Epithelial cell of proximal tubule (primary cell): ENCODE measurements at regions not wholly inside any gene's neighbourhood (a gene's known extent, or its start where the extent isn't known, plus 50 kb on each side); places are given as distances from the start of the nearest gene placed in this dataset.

Source experiments
- DNase-seq: peaks from one replicate; pipeline ENCODE4 v3.0.0-alpha.2; 2011; ENCODE audit warnings: low read depth
- H3K4me3 ChIP-seq: 2 replicates; pipeline ENCODE4 v1.5.1; 2011; ENCODE audit warnings: low read depth, mild to moderate bottlenecking, low read length
- TF ChIP-seq, protein P1 (sequence below): conservative IDR thresholded peaks from 2 replicates; pipeline ENCODE4 v1.5.1; 2012; ENCODE audit warnings: low read depth, mild to moderate bottlenecking, low read length

DNA sequence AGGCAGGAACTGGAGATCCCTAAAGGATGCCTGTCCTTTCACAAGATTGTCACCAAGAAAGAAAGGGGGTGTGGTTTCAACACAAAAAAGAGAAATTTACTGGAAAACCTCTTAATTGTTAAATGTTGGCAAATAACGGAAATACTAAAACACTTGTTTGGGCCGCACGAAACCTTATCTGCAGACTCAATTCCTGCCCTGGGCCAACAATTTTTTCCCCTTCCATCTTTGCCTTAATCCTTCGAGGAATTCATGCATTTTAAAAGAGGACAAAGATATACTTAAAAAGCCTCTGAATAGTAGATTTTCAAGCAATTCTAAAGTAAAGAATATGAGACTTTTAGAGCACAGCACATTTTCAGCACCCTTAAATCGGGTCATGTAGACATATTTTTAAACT, 366.2 kb downstream of the DUSP6 start:
- TF ChIP-seq, protein P1, sequence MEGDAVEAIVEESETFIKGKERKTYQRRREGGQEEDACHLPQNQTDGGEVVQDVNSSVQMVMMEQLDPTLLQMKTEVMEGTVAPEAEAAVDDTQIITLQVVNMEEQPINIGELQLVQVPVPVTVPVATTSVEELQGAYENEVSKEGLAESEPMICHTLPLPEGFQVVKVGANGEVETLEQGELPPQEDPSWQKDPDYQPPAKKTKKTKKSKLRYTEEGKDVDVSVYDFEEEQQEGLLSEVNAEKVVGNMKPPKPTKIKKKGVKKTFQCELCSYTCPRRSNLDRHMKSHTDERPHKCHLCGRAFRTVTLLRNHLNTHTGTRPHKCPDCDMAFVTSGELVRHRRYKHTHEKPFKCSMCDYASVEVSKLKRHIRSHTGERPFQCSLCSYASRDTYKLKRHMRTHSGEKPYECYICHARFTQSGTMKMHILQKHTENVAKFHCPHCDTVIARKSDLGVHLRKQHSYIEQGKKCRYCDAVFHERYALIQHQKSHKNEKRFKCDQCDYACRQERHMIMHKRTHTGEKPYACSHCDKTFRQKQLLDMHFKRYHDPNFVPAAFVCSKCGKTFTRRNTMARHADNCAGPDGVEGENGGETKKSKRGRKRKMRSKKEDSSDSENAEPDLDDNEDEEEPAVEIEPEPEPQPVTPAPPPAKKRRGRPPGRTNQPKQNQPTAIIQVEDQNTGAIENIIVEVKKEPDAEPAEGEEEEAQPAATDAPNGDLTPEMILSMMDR, result no peak
- H3K4me3 ChIP-seq, result no peak overlapping the region
- DNase-seq, result no peak

DNA sequence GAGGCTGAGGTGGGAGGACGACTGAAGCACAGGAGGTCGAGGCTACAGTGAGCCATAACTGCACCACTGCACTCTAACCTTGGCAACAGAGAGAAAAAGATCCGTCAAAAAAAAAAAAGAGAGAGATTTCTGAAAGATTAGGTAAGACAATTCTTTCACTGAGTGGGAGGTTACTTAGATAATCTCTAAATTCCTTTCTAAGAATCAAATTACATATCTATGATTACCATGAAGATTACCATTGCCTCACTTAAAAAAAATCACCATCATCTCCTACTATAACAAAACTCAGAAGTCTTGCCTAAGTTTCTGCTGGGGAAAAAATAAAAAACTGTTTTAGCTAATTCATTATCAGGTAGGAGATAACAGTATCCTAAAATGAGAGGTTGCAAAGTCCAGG, 366.7 kb downstream of the DUSP6 start:
- no peak for DNase-seq
- TF ChIP-seq, protein P1, result no peak
- no peak overlapping the region for H3K4me3 ChIP-seq

DNA sequence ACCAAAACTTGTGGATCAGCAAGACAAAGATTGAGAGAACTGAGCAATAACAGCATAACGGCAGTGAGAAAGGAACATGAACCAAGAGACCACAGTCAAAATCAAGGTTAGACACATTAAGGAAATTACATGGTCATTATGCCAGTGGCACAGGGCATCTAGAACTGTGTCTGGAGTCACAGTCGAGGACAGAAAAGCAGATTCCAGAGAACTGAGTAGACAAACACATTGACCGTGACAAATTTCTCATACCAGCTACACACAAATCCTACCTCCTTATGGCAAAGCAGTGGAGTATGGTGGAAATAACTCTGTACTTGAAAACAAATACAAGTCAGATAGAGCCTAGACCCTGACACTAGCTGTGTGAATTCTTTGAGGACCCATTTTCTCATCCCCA, 367.3 kb downstream of the DUSP6 start:
- TF ChIP-seq, protein P1, result no peak
- H3K4me3 ChIP-seq, result no peak overlapping the region
- DNase-seq, result no peak

DNA sequence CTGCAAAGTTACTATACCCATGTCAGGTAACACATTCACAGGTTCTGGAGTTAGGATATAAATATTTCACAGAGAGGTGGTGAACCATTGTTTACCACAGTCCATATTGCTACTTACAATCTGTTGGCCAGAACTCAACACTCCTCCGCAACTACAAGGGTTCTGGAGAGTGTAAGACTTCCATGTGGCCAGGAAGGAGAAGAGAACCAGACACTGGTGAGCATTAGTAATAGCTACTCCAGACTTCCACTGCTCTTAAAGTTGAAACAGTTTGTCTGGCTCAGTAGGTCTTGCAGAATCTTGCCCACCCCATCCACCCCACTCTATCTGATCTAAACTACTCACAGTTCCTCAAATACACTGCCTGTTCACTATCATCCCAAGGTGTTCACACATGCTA, 369.6 kb downstream of the DUSP6 start:
- TF ChIP-seq, protein P1, result no peak
- no peak for DNase-seq
- H3K4me3 ChIP-seq, result no peak overlapping the region

DNA sequence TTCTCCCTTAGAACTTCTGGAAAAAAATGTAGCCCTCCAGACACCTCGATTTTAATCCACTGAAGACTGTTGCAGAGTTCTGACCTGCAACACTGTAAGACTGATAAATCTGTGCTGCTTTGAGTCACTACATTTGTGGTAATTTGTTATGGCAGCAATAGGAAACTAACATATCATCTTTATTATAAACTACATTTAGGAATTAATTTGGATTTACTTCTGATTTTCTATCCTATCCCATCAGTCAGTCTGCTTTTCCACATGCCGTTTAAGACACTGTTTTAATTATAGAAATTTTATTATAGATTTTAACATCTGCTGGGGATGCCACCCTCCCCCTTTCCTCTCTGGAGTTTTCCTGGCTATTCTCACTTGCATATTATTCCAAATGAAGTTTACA, 375.2 kb downstream of the DUSP6 start:
- no peak overlapping the region for H3K4me3 ChIP-seq
- TF ChIP-seq, protein P1, result no peak
- DNase-seq, result no peak

DNA sequence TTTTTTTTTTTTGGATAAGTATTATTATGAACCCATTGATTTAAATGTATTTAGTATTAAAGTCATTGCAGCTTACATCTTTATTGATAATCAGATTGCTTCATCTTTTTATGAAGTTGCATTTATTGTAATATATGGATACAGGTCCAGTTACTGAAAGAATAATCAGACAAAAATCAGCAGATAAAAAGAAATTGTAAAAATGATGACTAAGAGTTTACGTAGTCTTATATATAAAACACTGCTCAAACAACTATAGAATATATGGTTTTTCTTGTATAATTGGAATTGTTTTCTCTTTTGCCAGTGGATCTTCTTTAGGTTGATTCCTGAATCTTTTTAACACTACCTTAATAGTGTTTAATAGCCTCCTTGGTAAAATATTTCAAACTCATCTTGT, 378.3 kb downstream of the DUSP6 start:
- no peak for DNase-seq
- TF ChIP-seq, protein P1, result no peak
- H3K4me3 ChIP-seq, result no peak overlapping the region

DNA sequence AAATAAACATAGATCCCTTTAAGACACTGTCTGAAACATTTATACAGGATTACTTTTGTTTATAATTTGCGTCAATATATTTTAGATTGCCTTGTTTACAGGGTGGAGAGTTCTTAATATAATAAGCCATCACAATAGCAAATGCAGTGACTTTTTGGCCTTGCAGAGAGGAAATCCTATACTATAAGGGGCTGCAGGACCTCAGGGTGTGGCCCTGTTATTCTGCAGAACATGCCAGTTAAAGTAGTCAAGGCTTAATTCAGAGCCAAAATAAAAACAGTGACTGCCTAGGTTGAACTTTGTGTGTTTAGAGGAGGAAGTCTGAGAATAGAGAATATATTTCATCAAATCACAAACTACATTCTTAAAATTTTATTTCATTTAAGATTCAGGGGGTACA, 381.6 kb downstream of the DUSP6 start:
- TF ChIP-seq, protein P1, result no peak
- no peak for DNase-seq
- no peak overlapping the region for H3K4me3 ChIP-seq
